A549 (cell line): ENCODE measurements at regions not wholly inside any gene's neighbourhood (a gene's known extent, or its start where the extent isn't known, plus 50 kb on each side); places are given as distances from the start of the nearest gene placed in this dataset.

Experiments used
- CEBPB ChIP-seq, 2 experiments: fragments of >200 bp in 1 of 2; sonication (Bioruptor Twin) in 1 of 2; formaldehyde crosslinking in 1 of 2; IDR thresholded peaks; 2 replicates each; pipeline ENCODE4 v1.6.1; 2012 to 2016
- CHD2 ChIP-seq: fragments of 150-350 bp; IDR thresholded peaks from 2 replicates; pipeline ENCODE4 v1.6.1; 2014; ENCODE audit warnings: low read length; ENCODE audit not compliant: partially characterized antibody
- EP300 ChIP-seq, 2 experiments: fragments of >200 bp; sonication (Bioruptor Twin); formaldehyde crosslinking; IDR thresholded peaks; 2 replicates in 1 of 2; 3 replicates in 1 of 2; pipeline ENCODE4 v1.6.1; 2016 to 2017
- ZFP36 ChIP-seq: fragments of 450-650 bp; IDR thresholded peaks from 2 replicates; pipeline ENCODE4 v1.6.1; 2014; ENCODE audit warnings: borderline replicate concordance; ENCODE audit not compliant: partially characterized antibody
- TF ChIP-seq, protein P1 (sequence below): IDR thresholded peaks from 2 replicates; pipeline ENCODE4 v1.6.1; 2012
- TF ChIP-seq, protein P2 (sequence below): fragments of >200 bp; sonication (Bioruptor Twin); formaldehyde crosslinking; IDR thresholded peaks from 3 replicates; pipeline ENCODE4 v1.5.1; 2016
- TF ChIP-seq, protein P3 (sequence below): fragments of 200-600 bp; sonication (generic); IDR thresholded peaks from 2 replicates; pipeline ENCODE4 v1.6.1; 2016; ENCODE audit warnings: antibody characterized with exemption, mild to moderate bottlenecking, moderate library complexity

DNA sequence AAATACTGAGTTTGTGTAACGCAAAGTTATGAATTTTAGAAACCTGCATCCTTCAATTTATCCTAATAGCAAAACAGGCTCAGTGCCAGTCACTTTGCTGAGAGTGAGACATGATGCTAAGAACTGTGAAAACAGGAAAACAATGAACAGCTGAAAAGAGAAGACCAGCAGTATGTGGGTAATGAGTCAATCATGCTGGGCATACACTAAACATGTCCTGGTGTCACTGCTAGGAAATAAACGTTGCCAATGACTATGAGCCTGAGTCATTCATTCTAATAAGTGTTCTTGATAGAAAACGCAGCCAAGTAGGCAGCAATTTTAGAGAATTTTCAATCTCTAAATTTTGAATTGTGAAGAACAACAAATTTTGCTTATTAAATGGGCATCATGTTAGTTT lies 237.3 kb downstream of the GALR1 start:
- TF ChIP-seq ZFP36, result no peak
- no peak for TF ChIP-seq EP300 (IDR thresholded peaks at IDR 0.05)
- TF ChIP-seq, protein P1, sequence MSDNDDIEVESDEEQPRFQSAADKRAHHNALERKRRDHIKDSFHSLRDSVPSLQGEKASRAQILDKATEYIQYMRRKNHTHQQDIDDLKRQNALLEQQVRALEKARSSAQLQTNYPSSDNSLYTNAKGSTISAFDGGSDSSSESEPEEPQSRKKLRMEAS, result no peak
- TF ChIP-seq CHD2, result no peak
- TF ChIP-seq CEBPB (IDR thresholded peaks at IDR 0.05), result no peak
- TF ChIP-seq, protein P2, sequence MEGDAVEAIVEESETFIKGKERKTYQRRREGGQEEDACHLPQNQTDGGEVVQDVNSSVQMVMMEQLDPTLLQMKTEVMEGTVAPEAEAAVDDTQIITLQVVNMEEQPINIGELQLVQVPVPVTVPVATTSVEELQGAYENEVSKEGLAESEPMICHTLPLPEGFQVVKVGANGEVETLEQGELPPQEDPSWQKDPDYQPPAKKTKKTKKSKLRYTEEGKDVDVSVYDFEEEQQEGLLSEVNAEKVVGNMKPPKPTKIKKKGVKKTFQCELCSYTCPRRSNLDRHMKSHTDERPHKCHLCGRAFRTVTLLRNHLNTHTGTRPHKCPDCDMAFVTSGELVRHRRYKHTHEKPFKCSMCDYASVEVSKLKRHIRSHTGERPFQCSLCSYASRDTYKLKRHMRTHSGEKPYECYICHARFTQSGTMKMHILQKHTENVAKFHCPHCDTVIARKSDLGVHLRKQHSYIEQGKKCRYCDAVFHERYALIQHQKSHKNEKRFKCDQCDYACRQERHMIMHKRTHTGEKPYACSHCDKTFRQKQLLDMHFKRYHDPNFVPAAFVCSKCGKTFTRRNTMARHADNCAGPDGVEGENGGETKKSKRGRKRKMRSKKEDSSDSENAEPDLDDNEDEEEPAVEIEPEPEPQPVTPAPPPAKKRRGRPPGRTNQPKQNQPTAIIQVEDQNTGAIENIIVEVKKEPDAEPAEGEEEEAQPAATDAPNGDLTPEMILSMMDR, result no peak
- TF ChIP-seq, protein P3, sequence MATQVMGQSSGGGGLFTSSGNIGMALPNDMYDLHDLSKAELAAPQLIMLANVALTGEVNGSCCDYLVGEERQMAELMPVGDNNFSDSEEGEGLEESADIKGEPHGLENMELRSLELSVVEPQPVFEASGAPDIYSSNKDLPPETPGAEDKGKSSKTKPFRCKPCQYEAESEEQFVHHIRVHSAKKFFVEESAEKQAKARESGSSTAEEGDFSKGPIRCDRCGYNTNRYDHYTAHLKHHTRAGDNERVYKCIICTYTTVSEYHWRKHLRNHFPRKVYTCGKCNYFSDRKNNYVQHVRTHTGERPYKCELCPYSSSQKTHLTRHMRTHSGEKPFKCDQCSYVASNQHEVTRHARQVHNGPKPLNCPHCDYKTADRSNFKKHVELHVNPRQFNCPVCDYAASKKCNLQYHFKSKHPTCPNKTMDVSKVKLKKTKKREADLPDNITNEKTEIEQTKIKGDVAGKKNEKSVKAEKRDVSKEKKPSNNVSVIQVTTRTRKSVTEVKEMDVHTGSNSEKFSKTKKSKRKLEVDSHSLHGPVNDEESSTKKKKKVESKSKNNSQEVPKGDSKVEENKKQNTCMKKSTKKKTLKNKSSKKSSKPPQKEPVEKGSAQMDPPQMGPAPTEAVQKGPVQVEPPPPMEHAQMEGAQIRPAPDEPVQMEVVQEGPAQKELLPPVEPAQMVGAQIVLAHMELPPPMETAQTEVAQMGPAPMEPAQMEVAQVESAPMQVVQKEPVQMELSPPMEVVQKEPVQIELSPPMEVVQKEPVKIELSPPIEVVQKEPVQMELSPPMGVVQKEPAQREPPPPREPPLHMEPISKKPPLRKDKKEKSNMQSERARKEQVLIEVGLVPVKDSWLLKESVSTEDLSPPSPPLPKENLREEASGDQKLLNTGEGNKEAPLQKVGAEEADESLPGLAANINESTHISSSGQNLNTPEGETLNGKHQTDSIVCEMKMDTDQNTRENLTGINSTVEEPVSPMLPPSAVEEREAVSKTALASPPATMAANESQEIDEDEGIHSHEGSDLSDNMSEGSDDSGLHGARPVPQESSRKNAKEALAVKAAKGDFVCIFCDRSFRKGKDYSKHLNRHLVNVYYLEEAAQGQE, result no peak
